ENCODE measurements at regions not wholly inside any gene's neighbourhood (a gene's known extent, or its start where the extent isn't known, plus 50 kb on each side); places are given as distances from the start of the nearest gene placed in this dataset.

- Histone ChIP-seq H3K4me1 (peaks cover 0 to 7% (median 0%) of the 10 kb centered on the region in 3 donors), H3K27me3 (no peaks in the 10 kb centered on the region), H3K27ac (no peak overlapping the region), H3K9me3 (no peaks in the 10 kb centered on the region), H3K36me3 (no peaks in the 10 kb centered on the region), H3K4me3 (no peak overlapping the region)
- 86% methylated on average over 5 of the region's 5 CpGs for WGBS, 2 donors
- TF ChIP-seq CTCF (IDR thresholded peaks at IDR 0.05) (no peak), POLR2A (IDR thresholded peaks at IDR 0.05) (no peak)
- no peak for DNase-seq
- intact Hi-C loops (cut with DNase I), result no loop called here
Measured at GRCh38 chr1:216777148-216777547, 53.9 kb upstream of the ESRRG start.
